IPS-NIHi7 (cell line): ENCODE measurements at regions not wholly inside any gene's neighbourhood (a gene's known extent, or its start where the extent isn't known, plus 50 kb on each side); places are given as distances from the start of the nearest gene placed in this dataset.

Experiments used
- DNase-seq: peaks from one replicate; pipeline ENCODE4 v3.0.0; 2012; ENCODE audit warnings: mixed read lengths; ENCODE audit errors: extremely low spot score

GRCh38 chr6:41470331-41471063, 75.7 kb upstream of the FOXP4 start:
- DNase-seq: peak; percentile 70

- no peak for DNase-seq
These were observed 74.9 kb upstream of the FOXP4 start for GRCh38 chr6:41471064-41471895.

- no peak for DNase-seq
These were observed 71.8 kb upstream of the FOXP4 start for GRCh38 chr6:41474213-41474933.

- DNase-seq: no peak
These were observed 71.0 kb upstream of the FOXP4 start for GRCh38 chr6:41475164-41475563.

- no peak for DNase-seq
These were observed 70.3 kb upstream of the FOXP4 start for GRCh38 chr6:41475737-41476357.

GRCh38 chr6:41476401-41476800, 69.8 kb upstream of the FOXP4 start:
- no peak for DNase-seq

GRCh38 chr6:41477572-41477971, 68.6 kb upstream of the FOXP4 start:
- DNase-seq: peak; percentile 54

GRCh38 chr6:41483943-41484342, 62.2 kb upstream of the FOXP4 start:
- DNase-seq: no peak

GRCh38 chr6:41487860-41488432, 58.2 kb upstream of the FOXP4 start:
- DNase-seq: no peak

- peak; percentile 87 for DNase-seq
These were observed 57.6 kb upstream of the FOXP4 start for GRCh38 chr6:41488433-41489119.

- no peak for DNase-seq
These were observed 56.9 kb upstream of the FOXP4 start for GRCh38 chr6:41489120-41489851.

GRCh38 chr6:41492261-41492891, 53.8 kb upstream of the FOXP4 start:
- DNase-seq: no peak

- peak; percentile 60 for DNase-seq
These were observed 51.7 kb upstream of the FOXP4 start for GRCh38 chr6:41494212-41495110.
